HEK293T (cell line): ENCODE measurements at regions not wholly inside any gene's neighbourhood (a gene's known extent, or its start where the extent isn't known, plus 50 kb on each side); places are given as distances from the start of the nearest gene placed in this dataset.
"Not testable (repeated sequence)": the region's sequence is repeated elsewhere in the genome, so short reads cannot be mapped to it uniquely, and the experiment has no call there.

Source experiments
- BHLHE40 ChIP-seq: fragments of 450-650 bp; IDR thresholded peaks from 2 replicates; pipeline ENCODE4 v1.6.1; 2016; ENCODE audit warnings: mild to moderate bottlenecking, moderate library complexity, borderline replicate concordance
- CTBP1 ChIP-seq: fragments of 450-650 bp; IDR thresholded peaks from 2 replicates; pipeline ENCODE4 v1.6.1; 2016; ENCODE audit warnings: borderline replicate concordance
- ELF4 ChIP-seq: fragments of 450-650 bp; IDR thresholded peaks from 2 replicates; pipeline ENCODE4 v1.6.1; 2017; ENCODE audit warnings: antibody characterized with exemption
- FOXA1 ChIP-seq: fragments of 450-650 bp; IDR thresholded peaks from 2 replicates; pipeline ENCODE4 v1.6.1; 2016; ENCODE audit warnings: mild to moderate bottlenecking
- FOXK2 ChIP-seq: fragments of 450-650 bp; IDR thresholded peaks from 2 replicates; pipeline ENCODE4 v1.6.1; 2016; ENCODE audit warnings: mild to moderate bottlenecking
- FOXM1 ChIP-seq: fragments of 450-650 bp; IDR thresholded peaks from 2 replicates; pipeline ENCODE4 v1.6.1; 2017; ENCODE audit warnings: mild to moderate bottlenecking, borderline replicate concordance
- HDGF ChIP-seq: fragments of 450-650 bp; IDR thresholded peaks from 2 replicates; pipeline ENCODE4 v1.6.1; 2017; ENCODE audit warnings: antibody characterized with exemption, borderline replicate concordance
- L3MBTL2 ChIP-seq: fragments of 450-650 bp; conservative IDR thresholded peaks from 2 replicates; pipeline ENCODE4 v1.6.1; 2016; ENCODE audit warnings: mild to moderate bottlenecking
- NFRKB ChIP-seq: fragments of 450-650 bp; IDR thresholded peaks from 2 replicates; pipeline ENCODE4 v1.6.1; 2016; ENCODE audit warnings: mild to moderate bottlenecking, moderate library complexity
- SP1 ChIP-seq: fragments of 450-650 bp; IDR thresholded peaks from 2 replicates; pipeline ENCODE4 v1.6.1; 2017
- SUZ12 ChIP-seq: fragments of 450-650 bp; IDR thresholded peaks from 2 replicates; pipeline ENCODE4 v1.6.1; 2016; ENCODE audit warnings: mild to moderate bottlenecking
- TARDBP ChIP-seq: fragments of 450-650 bp; IDR thresholded peaks from 2 replicates; pipeline ENCODE4 v1.6.1; 2016
- ZNF384 ChIP-seq: fragments of 450-650 bp; IDR thresholded peaks from 2 replicates; pipeline ENCODE4 v1.6.1; 2016
- TF ChIP-seq, protein P1 (sequence below): fragments of 450-650 bp; IDR thresholded peaks from 2 replicates; pipeline ENCODE4 v1.6.1; 2016

DNA sequence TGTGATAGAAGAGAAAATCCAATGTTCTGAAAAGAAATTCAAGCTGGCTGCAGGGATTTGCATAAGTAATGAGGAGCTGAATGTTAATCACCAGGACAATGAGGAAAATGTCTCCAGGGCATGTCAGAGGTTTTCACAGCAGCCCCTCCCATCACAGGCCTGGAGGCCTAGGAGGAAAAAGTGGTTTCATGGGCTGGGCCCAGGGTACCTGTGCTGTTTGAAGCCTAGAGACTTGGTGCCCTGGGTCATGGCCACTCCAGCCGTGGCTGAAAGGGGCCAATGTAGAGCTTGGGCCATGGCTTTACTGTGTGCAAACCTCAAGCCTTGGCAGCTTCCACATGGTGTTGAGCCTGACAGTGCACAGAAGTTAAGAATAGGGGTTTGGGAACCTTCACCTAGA lies 452.6 kb upstream of the CHORDC1 start:
- TF ChIP-seq HDGF, ELF4, FOXA1, SP1, FOXM1, NFRKB, CTBP1, BHLHE40, TARDBP, FOXK2, ZNF384, SUZ12, L3MBTL2: not testable (repeated sequence)
- TF ChIP-seq, protein P1, sequence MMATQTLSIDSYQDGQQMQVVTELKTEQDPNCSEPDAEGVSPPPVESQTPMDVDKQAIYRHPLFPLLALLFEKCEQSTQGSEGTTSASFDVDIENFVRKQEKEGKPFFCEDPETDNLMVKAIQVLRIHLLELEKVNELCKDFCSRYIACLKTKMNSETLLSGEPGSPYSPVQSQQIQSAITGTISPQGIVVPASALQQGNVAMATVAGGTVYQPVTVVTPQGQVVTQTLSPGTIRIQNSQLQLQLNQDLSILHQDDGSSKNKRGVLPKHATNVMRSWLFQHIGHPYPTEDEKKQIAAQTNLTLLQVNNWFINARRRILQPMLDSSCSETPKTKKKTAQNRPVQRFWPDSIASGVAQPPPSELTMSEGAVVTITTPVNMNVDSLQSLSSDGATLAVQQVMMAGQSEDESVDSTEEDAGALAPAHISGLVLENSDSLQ = not testable (repeated sequence)
